HG03280 (cell line): ENCODE measurements at regions not wholly inside any gene's neighbourhood (a gene's known extent, or its start where the extent isn't known, plus 50 kb on each side); places are given as distances from the start of the nearest gene placed in this dataset.

Experiments
- ATAC-seq: cut with Tn5 transposase; IDR thresholded peaks from one replicate; pipeline ENCODE4 v1.9.1; 2021; ENCODE audit warnings: mild to moderate bottlenecking, moderate library complexity; ENCODE audit not compliant: unreplicated experiment

- no peak for ATAC-seq
These were observed 379.1 kb downstream of the ANKRD50 start for GRCh38 chr4:124333466-124333865.

GRCh38 chr4:124334119-124334518 is 378.4 kb downstream of the ANKRD50 start:
- ATAC-seq, result no peak

- no peak for ATAC-seq
These were observed 374.7 kb downstream of the ANKRD50 start for GRCh38 chr4:124337874-124338273.

- no peak for ATAC-seq
These were observed 368.8 kb downstream of the ANKRD50 start for GRCh38 chr4:124343661-124344171.

GRCh38 chr4:124372916-124373315 is 339.6 kb downstream of the ANKRD50 start:
- no peak for ATAC-seq

GRCh38 chr4:124386163-124386562 is 326.4 kb downstream of the ANKRD50 start:
- ATAC-seq, result no peak

GRCh38 chr4:124386648-124387047 is 325.9 kb downstream of the ANKRD50 start:
- ATAC-seq, result no peak

- no peak for ATAC-seq
These were observed 322.9 kb downstream of the ANKRD50 start for GRCh38 chr4:124389591-124389990.

- ATAC-seq, result no peak
These were observed 321.7 kb downstream of the ANKRD50 start for GRCh38 chr4:124390861-124391260.

GRCh38 chr4:124396333-124396732 is 316.2 kb downstream of the ANKRD50 start:
- no peak for ATAC-seq

- ATAC-seq, result no peak
These were observed 310.9 kb downstream of the ANKRD50 start for GRCh38 chr4:124401606-124402005.

GRCh38 chr4:124409044-124409443 is 303.5 kb downstream of the ANKRD50 start:
- ATAC-seq, result no peak

- ATAC-seq, result no peak
These were observed 298.1 kb downstream of the ANKRD50 start for GRCh38 chr4:124414276-124415040.

- ATAC-seq, result no peak
These were observed 297.4 kb downstream of the ANKRD50 start for GRCh38 chr4:124415146-124415545.

GRCh38 chr4:124417371-124417770 is 295.2 kb downstream of the ANKRD50 start:
- no peak for ATAC-seq

GRCh38 chr4:124420166-124420695 is 292.3 kb downstream of the ANKRD50 start:
- ATAC-seq, result no peak

GRCh38 chr4:124423160-124423559 is 289.4 kb downstream of the ANKRD50 start:
- ATAC-seq, result no peak

- ATAC-seq, result no peak
These were observed 286.3 kb downstream of the ANKRD50 start for GRCh38 chr4:124426279-124426678.

GRCh38 chr4:124427095-124427767 is 285.3 kb downstream of the ANKRD50 start:
- no peak for ATAC-seq

GRCh38 chr4:124428648-124429047 is 283.9 kb downstream of the ANKRD50 start:
- no peak for ATAC-seq

GRCh38 chr4:124429746-124430250 is 282.7 kb downstream of the ANKRD50 start:
- ATAC-seq, result no peak
